ENCODE measurements at regions not wholly inside any gene's neighbourhood (a gene's known extent, or its start where the extent isn't known, plus 50 kb on each side); places are given as distances from the start of the nearest gene placed in this dataset.

- no peak overlapping the region for H2AFZ ChIP-seq (ENCODE audit: low read length)
- BruUV-seq (replicated peaks), result no TSS peak
- DNase-seq (ENCODE audit: low spot score), result no peak
- ChIA-PET CTCF (ENCODE audit: unreplicated experiment) (no interaction called here), POLR2A (no interaction called here)
- H4K20me1 ChIP-seq (ENCODE audit: insufficient read depth, low read length), result no peaks in the 10 kb centered on the region
- no peak overlapping the region for H3K4me3 ChIP-seq (ENCODE audit: low read depth, low read length, poor library complexity, severe bottlenecking)
- no peaks in the 10 kb centered on the region for H3K9me2 ChIP-seq (ENCODE audit: insufficient read depth, low read length)
- no peaks in the 10 kb centered on the region for H3K4me1 ChIP-seq (ENCODE audit: insufficient read depth, low read length, poor library complexity, severe bottlenecking)
- no peaks in the 10 kb centered on the region for H3K36me3 ChIP-seq (ENCODE audit: insufficient read depth, low read length)
- no peaks in the 10 kb centered on the region for H3K79me2 ChIP-seq (ENCODE audit: insufficient read depth, low read depth, low read length)
- no peaks in the 10 kb centered on the region for H3K9me3 ChIP-seq (ENCODE audit: low read length)
- no peak overlapping the region for H3K4me2 ChIP-seq (ENCODE audit: low read length)
- H3K27ac ChIP-seq (ENCODE audit: low read depth, low read length, poor library complexity, severe bottlenecking), result no peak overlapping the region
- intact Hi-C loops (cut with micrococcal nuclease; ENCODE audit: unreplicated experiment), result no loop called here
- TF ChIP-seq CTCF (conservative IDR thresholded peaks at IDR 0.05; ENCODE audit: low read length) (no peak), EZH2phosphoT487 (IDR thresholded peaks at IDR 0.05; ENCODE audit: borderline replicate concordance, low read depth, low read length) (no peak)
Observed at GRCh38 chr4:152209772-152210493, 326.0 kb downstream of the FBXW7 start.

GRCh38 chr4:152207378-152207720, 328.5 kb downstream of the FBXW7 start:
- intact Hi-C loops (cut with micrococcal nuclease; ENCODE audit: unreplicated experiment), result no loop called here
- Histone ChIP-seq H3K9me2 (ENCODE audit: insufficient read depth, low read length) (no peaks in the 10 kb centered on the region), H3K9me3 (ENCODE audit: low read length) (no peaks in the 10 kb centered on the region), H2AFZ (ENCODE audit: low read length) (no peak overlapping the region), H3K4me2 (ENCODE audit: low read length) (no peak overlapping the region), H3K4me3 (ENCODE audit: low read depth, low read length, poor library complexity, severe bottlenecking) (no peak overlapping the region), H3K4me1 (ENCODE audit: insufficient read depth, low read length, poor library complexity, severe bottlenecking) (no peaks in the 10 kb centered on the region), H4K20me1 (ENCODE audit: insufficient read depth, low read length) (no peaks in the 10 kb centered on the region), H3K79me2 (ENCODE audit: insufficient read depth, low read depth, low read length) (no peaks in the 10 kb centered on the region), H3K27ac (ENCODE audit: low read depth, low read length, poor library complexity, severe bottlenecking) (no peak overlapping the region), H3K36me3 (ENCODE audit: insufficient read depth, low read length) (no peaks in the 10 kb centered on the region)
- ChIA-PET POLR2A (no interaction called here), CTCF (ENCODE audit: unreplicated experiment) (no interaction called here)
- TF ChIP-seq EZH2phosphoT487 (IDR thresholded peaks at IDR 0.05; ENCODE audit: borderline replicate concordance, low read depth, low read length) (no peak), CTCF (conservative IDR thresholded peaks at IDR 0.05; ENCODE audit: low read length) (no peak)
- no TSS peak for BruUV-seq (replicated peaks)
- no peak for DNase-seq (ENCODE audit: low spot score)

GRCh38 chr4:152206646-152207377, 329.1 kb downstream of the FBXW7 start:
- Histone ChIP-seq H3K27ac (ENCODE audit: low read depth, low read length, poor library complexity, severe bottlenecking) (no peak overlapping the region), H3K4me2 (ENCODE audit: low read length) (no peak overlapping the region), H3K4me1 (ENCODE audit: insufficient read depth, low read length, poor library complexity, severe bottlenecking) (no peaks in the 10 kb centered on the region), H3K79me2 (ENCODE audit: insufficient read depth, low read depth, low read length) (no peaks in the 10 kb centered on the region), H3K9me2 (ENCODE audit: insufficient read depth, low read length) (no peaks in the 10 kb centered on the region), H3K9me3 (ENCODE audit: low read length) (no peaks in the 10 kb centered on the region), H3K36me3 (ENCODE audit: insufficient read depth, low read length) (no peaks in the 10 kb centered on the region), H4K20me1 (ENCODE audit: insufficient read depth, low read length) (no peaks in the 10 kb centered on the region), H3K4me3 (ENCODE audit: low read depth, low read length, poor library complexity, severe bottlenecking) (no peak overlapping the region), H2AFZ (ENCODE audit: low read length) (no peak overlapping the region)
- TF ChIP-seq CTCF (conservative IDR thresholded peaks at IDR 0.05; ENCODE audit: low read length) (no peak), EZH2phosphoT487 (IDR thresholded peaks at IDR 0.05; ENCODE audit: borderline replicate concordance, low read depth, low read length) (no peak)
- DNase-seq (ENCODE audit: low spot score), result no peak
- CTCF ChIA-PET (ENCODE audit: unreplicated experiment), result no interaction called here
- intact Hi-C loops (cut with micrococcal nuclease; ENCODE audit: unreplicated experiment), result no loop called here
- no TSS peak for BruUV-seq (replicated peaks)
- POLR2A ChIA-PET, result no interaction called here

Data from OCI-LY7 (cell line).